RWPE1 (cell line): ENCODE measurements at regions not wholly inside any gene's neighbourhood (a gene's known extent, or its start where the extent isn't known, plus 50 kb on each side); places are given as distances from the start of the nearest gene placed in this dataset.

Source experiments
- CTCF ChIA-PET: fragments of 350-600 bp; sonication (Branson Sonifier 250); formaldehyde crosslinking; extraction: SDS; loops from one replicate; lab custom pipeline; 2021; lab: Yijun Ruan, JAX
- POLR2A ChIA-PET: fragments of 400-600 bp; formaldehyde crosslinking; extraction: SDS; loops from one replicate; lab custom pipeline; 2020; ENCODE audit warnings: antibody characterized with exemption; ENCODE audit not compliant: low non-redundant PET; lab: Yijun Ruan, JAX
- DNase-seq: peaks from one replicate; pipeline ENCODE4 v3.0.0; 2012; ENCODE audit warnings: low spot score
- H3K27ac ChIP-seq: fragments of 450-650 bp; 2 replicates; pipeline ENCODE4 v1.5.1; 2017
- CTCF ChIP-seq: fragments of 450-650 bp; conservative IDR thresholded peaks from 2 replicates; pipeline ENCODE4 v1.5.1; 2017; ENCODE audit warnings: low read depth, mild to moderate bottlenecking

GRCh38 chr5:68534956-68535520, 319.5 kb downstream of the PIK3R1 start:
- CTCF ChIA-PET: no interaction called here
- H3K27ac ChIP-seq: no peak overlapping the region
- DNase-seq: no peak
- no peak for TF ChIP-seq CTCF
- POLR2A ChIA-PET: interaction anchor here (0.6 kb wide), 1 partner anchor 58 kb away, joined by 6 read pairs; no protein-coding TSS in a partner anchor

- no peak for TF ChIP-seq CTCF
- H3K27ac ChIP-seq: no peak overlapping the region
Observed at GRCh38 chr5:68538814-68539420, 323.4 kb downstream of the PIK3R1 start.

GRCh38 chr5:68540798-68541590, 325.4 kb downstream of the PIK3R1 start:
- ChIA-PET POLR2A (no interaction called here), CTCF (interaction anchor here (0.6 kb wide), 1 partner anchor 80 kb away, joined by 4 read pairs; no protein-coding TSS in a partner anchor)
- TF ChIP-seq CTCF: no peak
- no peak for DNase-seq
- no peak overlapping the region for H3K27ac ChIP-seq

More at GRCh38 chr5:68538814-68539420, 323.4 kb downstream of the PIK3R1 start:
- DNase-seq: no peak
- CTCF ChIA-PET: interaction anchor here (0.7 kb wide), 2 partner anchors 23 to 282 kb away, joined by 3 to 4 read pairs; no protein-coding TSS in a partner anchor
- POLR2A ChIA-PET: interaction anchor here (0.6 kb wide), 1 partner anchor 165 kb away, joined by 7 read pairs; no protein-coding TSS in a partner anchor

- ChIA-PET POLR2A (no interaction called here), CTCF (interaction anchor here (0.6 to 0.7 kb wide), 2 partner anchors 109 to 174 kb away, joined by 3 read pairs; no protein-coding TSS in a partner anchor)
- TF ChIP-seq CTCF: no peak
- no peak overlapping the region for H3K27ac ChIP-seq
- peak; percentile 63 for DNase-seq
Observed at GRCh38 chr5:68542207-68542606, 326.7 kb downstream of the PIK3R1 start.

- POLR2A ChIA-PET: no interaction called here
- DNase-seq: no peak
- TF ChIP-seq CTCF: no peak
- H3K27ac ChIP-seq: peak overlapping the region; percentile 87
- CTCF ChIA-PET: interaction anchor here (0.5 to 0.7 kb wide), 2 partner anchors 173 to 1147 kb away, joined by 3 read pairs; no protein-coding TSS in a partner anchor
Observed at GRCh38 chr5:68543212-68543611, 327.7 kb downstream of the PIK3R1 start.

GRCh38 chr5:68544091-68544647, 328.6 kb downstream of the PIK3R1 start:
- DNase-seq: no peak
- peak overlapping the region; percentile 87 for H3K27ac ChIP-seq
- ChIA-PET POLR2A (no interaction called here), CTCF (interaction anchor here (0.6 to 1.5 kb wide), 5 partner anchors 18 to 1340 kb away, joined by 3 to 5 read pairs (median 3); no protein-coding TSS in a partner anchor)
- TF ChIP-seq CTCF: no peak
